DLD1 (cell line): ENCODE measurements at regions not wholly inside any gene's neighbourhood (a gene's known extent, or its start where the extent isn't known, plus 50 kb on each side); places are given as distances from the start of the nearest gene placed in this dataset.

Experiments
- in situ Hi-C: cut with HindIII; loops from 2 replicates; pipeline ENCODE4 v1.10.0; 2017; ENCODE audit warnings: low sequenced_read_pairs

- in situ Hi-C loops, result no loop called here
Observed at GRCh38 chr2:160868891-160869290, 291.3 kb upstream of the TANK start.

DNA sequence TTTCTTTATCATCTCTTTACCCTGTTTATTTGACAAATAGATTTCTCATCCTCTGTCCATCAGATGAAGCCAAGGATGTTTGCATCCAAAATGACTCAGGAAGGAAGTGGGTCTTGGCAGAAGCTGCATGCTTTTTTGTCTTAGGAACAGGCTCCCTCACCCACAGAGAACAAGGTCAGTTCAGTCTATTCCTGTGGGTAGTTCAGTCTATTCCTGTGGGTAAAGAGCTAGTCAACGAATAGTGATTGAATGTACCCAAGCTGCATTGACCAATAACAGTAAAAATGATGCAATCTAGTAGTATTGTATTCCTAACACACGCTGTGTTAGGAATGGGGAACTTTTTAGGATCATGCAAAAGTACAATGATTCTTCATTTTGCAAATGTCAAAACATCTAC is 290.8 kb upstream of the TANK start:
- in situ Hi-C loops, result no loop called here

- in situ Hi-C loops, result no loop called here
Observed at GRCh38 chr2:160870729-160871465, 289.3 kb upstream of the TANK start.

GRCh38 chr2:160871953-160872352 is 288.3 kb upstream of the TANK start:
- in situ Hi-C loops, result no loop called here

DNA sequence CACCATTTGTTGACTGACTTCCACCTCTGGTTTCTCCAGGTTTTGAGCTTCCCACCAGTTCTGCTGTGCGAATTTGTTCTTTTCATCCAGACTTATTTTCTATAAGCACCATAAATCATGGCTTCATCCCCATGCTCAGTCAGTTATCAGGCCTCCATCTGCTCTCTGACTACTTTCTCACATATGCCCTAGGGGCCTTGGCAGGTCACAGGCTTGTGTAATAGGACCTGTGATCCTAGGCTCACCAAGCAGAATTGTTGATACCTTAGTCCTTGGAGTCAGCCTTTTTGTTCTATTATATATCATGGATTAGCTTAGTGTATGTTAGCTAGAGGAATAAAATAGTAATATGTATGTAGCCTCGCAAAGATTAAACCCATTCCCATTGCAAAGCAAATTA is 284.2 kb upstream of the TANK start:
- in situ Hi-C loops, result no loop called here

GRCh38 chr2:160876765-160877164 is 283.5 kb upstream of the TANK start:
- in situ Hi-C loops, result no loop called here

- in situ Hi-C loops, result no loop called here
Observed at GRCh38 chr2:160878618-160879017, 281.6 kb upstream of the TANK start.

DNA sequence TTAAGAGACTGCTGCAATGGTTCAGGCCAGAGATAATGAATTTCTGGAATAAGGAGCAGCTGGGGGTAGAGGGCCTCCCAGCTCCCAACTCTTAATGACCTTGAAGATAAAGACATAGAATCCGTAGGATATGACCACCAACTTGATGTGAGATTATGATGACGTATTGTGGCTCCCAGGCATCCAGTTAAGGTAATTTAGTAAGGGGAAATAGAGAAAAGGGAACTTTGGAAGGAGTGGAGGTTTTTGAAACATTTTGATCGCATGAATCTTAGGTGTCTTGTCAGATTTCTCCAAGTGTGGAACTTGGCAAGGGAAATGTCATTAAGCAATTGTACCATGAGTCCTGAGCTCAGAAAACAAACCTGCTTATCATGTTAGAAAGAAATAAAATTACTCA is 277.3 kb upstream of the TANK start:
- in situ Hi-C loops, result no loop called here

DNA sequence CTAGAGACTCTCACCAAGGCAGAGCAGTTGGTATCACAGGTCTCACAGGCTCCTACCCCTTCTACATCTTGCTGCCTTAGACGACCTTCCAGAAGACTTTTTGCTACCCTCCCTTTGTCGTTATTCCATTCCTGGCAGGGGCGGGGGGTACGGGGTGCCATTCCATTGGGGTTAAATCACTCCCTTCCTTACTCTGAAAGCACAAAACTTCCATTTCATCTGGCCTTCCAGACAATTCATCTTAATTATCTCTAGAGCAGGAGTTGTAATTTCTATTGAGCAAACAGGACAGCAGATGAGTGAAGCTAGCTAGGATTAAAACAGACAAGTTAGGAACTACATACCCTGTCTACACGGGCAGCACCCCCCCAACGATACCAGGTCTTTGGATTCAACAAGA is 276.2 kb upstream of the TANK start:
- in situ Hi-C loops, result no loop called here

DNA sequence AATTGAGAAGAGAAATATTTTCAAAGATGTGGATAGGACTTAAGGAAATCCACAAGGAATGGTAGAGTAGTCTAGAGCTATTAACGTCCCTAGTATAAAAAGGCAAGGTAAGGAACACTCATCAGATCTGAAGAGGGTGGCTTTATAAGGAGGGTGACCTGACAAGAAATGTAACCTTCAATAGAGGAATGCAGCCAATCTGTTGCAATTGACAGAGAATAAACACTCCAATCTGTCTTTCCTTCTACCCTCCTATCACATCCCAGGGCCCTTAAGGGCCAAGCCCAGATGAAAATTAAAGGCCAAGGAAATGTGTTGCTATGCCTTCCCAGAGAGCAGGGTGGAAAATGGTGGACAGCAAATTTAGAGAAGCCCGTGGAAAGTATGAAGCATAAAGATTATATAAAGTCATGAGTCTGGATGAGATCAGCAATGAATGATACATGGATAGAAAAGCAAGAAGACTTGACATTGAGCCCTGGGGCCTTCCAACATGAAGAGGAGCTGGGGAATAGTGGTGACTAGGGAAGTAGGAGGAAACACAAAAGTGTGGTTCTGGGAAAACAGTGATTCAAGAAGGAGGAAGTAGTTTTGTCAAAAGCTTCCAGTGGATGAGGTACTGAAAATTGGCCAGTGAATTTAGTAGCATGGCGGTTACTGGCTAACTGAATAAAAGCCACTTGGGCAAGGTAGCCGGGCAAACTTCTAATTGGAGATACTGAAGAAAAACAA is 270.6 kb upstream of the TANK start:
- in situ Hi-C loops, result no loop called here

GRCh38 chr2:160890667-160891352 is 269.4 kb upstream of the TANK start:
- in situ Hi-C loops, result no loop called here

DNA sequence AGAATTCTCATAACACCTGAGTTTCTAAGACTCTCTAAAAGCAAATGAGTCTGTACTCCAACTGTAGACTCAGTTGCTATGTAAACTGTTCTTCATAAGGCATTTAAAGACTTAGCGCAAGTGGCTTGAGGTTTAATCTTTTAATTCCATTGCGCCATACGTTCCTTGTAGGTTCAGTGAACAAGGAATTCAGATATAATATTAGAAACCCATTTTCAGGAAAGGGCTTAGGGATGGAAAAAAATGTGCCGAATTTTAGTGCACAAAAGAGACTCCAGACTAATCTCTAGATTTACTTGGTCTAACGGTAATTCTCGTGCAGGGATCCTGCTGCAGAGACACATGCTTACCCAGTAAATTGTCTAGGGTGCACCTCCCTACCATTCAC is 268.9 kb upstream of the TANK start:
- in situ Hi-C loops, result no loop called here

DNA sequence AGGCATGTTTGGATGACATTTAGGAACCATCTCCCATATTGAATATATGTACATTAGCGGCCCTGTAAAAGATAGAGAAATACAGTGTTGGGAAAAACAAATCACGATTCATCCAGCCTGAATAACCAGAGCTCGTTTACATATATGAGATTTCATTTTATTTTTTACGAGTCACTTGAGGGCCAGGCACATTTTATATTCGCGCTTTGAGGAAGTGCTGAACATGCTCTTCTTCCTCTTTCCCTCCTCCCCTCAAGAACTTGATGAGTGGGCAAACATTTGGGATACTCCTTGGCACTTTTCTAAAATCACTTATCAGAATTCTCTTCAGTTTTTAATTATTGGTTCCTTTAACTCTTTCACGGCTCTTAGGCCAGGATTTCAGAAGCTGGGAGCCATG is 268.0 kb upstream of the TANK start:
- in situ Hi-C loops, result no loop called here

DNA sequence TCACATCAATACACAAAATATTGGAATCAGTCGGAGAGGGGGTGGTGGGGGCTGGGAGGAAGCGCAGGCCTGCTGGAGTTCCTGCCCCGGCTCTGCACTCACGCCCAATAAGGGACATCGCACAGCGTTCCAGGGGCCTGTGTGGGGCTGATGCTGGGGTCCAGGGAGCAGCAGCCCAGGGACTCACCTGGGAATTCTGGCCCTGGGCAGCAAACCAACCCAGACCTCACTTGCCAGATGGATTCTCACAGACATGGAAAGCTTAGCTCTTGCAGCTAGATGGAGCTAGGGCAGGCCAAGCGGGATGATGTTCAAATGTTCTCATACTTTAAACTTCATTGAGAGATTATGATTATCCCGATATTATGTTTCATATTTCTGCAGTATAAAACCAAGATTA is 266.6 kb upstream of the TANK start:
- in situ Hi-C loops, result no loop called here

DNA sequence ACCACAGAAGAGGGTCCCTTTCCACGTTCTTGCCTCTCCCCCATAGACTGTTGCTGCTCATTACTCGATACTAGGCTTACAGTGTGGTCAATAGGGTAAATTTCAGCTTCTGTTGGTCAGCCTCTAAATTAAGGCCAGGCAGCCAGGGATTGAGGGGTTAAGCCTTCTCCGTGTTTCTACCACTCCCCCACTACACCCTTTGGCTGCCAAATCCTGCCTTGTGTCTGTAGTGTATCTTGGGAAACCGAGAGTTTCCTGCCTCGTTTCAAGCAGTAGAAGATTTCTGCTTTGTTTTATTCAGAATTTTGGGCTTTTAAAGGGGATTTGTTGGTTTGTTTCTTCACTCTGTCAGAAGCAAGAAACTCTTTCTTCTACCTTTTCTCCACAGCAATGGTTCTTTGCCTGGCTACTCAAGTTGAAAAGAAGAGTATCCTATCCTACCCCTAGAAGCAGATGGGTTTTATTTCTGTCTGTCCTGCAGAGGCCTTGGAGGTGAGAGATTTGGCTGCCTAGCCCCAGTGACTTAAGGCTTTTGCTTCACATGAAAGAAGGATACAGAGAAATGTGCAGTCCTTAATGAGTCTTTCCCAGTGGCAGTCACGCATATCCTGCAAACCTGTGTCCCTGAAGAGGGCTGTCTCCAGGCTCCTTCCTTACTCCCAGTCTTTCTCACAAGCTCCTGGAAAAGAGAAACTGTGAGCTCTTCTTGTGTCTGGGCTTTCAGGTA is 261.5 kb upstream of the TANK start:
- in situ Hi-C loops, result no loop called here

- in situ Hi-C loops, result no loop called here
Observed at GRCh38 chr2:160901613-160902012, 258.6 kb upstream of the TANK start.

DNA sequence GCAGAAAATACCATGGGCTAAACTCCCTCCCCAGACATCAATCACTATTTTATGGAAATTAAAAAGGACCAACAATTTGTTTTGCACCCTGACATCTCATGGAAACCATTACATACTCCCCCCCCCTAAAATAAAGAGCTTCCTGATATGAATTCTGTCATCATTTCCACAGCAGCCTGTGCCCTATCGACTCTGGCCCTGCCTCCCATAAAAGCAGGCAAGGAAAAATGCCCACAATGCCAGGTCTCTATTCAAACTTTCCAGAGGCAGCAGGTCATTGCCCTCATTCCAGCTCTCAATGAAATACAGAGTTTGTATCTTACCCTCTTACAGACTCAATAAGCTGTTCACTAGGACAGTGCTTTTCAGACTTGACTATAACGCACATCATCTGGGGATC is 254.4 kb upstream of the TANK start:
- in situ Hi-C loops, result no loop called here

GRCh38 chr2:160906878-160907277 is 253.3 kb upstream of the TANK start:
- in situ Hi-C loops, result no loop called here

DNA sequence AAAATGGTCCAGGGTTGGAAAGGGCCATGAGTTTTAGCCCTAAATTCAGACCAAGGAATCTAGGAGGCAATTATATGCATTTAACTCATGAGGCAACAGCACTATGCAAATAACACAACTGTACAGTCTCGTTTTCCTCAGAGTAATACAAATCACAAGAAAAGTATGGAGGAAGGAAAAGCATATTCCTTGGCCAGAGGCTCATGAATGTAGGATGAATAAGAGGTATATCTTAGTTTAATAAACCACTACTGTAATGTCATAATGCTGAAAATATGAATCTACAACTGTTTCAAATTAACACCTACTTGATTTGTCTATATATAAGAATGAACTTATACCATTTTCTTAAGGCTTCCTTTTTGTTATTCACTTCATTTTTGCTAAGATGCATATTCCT is 252.5 kb upstream of the TANK start:
- in situ Hi-C loops, result no loop called here

- in situ Hi-C loops, result no loop called here
Observed at GRCh38 chr2:160908157-160908556, 252.1 kb upstream of the TANK start.

DNA sequence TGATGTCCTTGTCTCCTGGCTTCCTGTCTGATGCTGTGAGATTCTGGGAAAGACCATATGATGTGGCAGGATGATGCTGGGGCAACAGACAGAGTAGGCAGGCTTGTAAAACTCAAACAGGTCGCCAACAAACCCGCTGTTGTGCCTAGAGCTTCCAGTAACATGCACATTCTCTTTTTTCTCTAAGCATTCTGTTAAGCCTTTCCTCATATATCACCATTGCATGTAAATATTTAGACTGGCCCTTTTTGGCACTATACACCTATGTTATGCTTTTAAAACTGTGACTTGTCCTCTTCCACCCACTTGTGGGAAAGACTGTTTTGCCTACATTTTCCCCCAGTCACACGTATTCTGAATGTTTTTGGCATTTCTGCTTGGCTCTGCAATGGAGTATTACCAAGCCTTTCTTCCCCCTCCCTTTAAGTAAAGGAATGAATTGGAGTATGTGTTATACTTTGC is 250.4 kb upstream of the TANK start:
- in situ Hi-C loops, result no loop called here
